ENCODE measurements at regions not wholly inside any gene's neighbourhood (a gene's known extent, or its start where the extent isn't known, plus 50 kb on each side); places are given as distances from the start of the nearest gene placed in this dataset.

DNA sequence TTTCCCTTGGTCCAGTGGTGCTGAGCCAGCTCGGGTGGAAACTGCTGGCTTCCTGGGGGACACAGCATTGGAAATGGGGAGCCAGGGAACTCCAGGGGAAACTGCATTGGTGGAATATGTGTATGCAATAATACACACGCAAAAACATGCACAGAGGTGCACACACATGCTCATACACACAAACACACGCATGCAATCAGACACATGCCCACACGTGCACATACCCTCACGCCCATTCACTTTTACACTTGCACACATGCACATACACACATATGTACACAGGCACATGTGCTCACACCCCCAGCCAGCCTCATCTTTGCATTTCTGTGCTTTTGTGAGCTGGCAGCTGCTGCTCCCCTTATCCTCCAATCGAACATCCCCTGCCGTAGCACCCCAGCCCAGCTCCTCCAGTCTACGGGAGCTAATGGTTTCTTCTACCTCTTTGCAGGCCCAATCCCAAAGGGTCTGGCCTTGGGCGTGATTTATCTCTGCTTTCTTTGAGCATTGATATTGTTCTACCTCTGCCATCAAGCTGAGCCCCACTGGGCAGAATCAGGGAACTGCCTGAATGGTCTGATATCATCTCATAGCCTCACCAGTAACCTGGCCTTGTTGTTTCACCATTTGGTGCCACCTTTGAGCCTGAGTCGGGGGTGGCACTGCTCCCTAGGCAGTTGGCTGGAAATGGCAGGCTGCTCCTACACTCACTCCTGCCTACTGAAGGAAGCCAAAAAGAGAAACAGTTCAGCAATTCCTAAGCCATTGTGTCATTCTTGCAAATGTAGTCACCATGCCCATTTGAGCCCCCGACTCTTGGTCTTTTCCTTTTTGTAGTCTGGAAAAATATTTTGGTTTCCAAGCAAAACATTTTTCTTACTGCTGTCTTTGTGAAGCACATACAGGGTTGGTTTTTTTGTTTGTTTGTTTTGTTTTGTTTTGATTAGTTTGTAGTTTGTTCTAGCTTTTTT lies 104.4 kb upstream of the MAMLD1 start:
- Histone ChIP-seq H3K27ac (ENCODE audit: low read depth in 1 of 2, low read length in 2 of 2) (no peak overlapping the region), H3K27me3 (ENCODE audit: control insufficient read depth in 4 of 4, insufficient read depth in 4 of 4, low read length in 3 of 4) (no peaks in the 10 kb centered on the region), H3K9ac (ENCODE audit: low read depth in 1 of 2, low read length in 2 of 2) (no peak overlapping the region), H3K36me3 (ENCODE audit: control insufficient read depth in 4 of 4, insufficient read depth in 3 of 4, low read depth in 1 of 4, low read length in 3 of 4) (no peaks in the 10 kb centered on the region), H3K9me3 (ENCODE audit: control insufficient read depth in 4 of 4, low read length in 3 of 4) (no peaks in the 10 kb centered on the region), H3K4me3 (ENCODE audit: low read depth in 1 of 3, low read length in 3 of 3) (no peak overlapping the region), H3K4me1 (ENCODE audit: control insufficient read depth in 4 of 4, insufficient read depth in 4 of 4, low read length in 3 of 4) (peaks cover 0 to 6% (median 0%) of the 10 kb centered on the region in 4 donors)
- 94% methylated on average over 11 of the region's 11 CpGs for WGBS
- TF ChIP-seq, protein P1, sequence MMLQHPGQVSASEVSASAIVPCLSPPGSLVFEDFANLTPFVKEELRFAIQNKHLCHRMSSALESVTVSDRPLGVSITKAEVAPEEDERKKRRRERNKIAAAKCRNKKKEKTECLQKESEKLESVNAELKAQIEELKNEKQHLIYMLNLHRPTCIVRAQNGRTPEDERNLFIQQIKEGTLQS (IDR thresholded peaks at IDR 0.05), result no peak
- TF ChIP-seq SP1 (IDR thresholded peaks at IDR 0.05) (no peak), RXRA (IDR thresholded peaks at IDR 0.05) (no peak), NR2F2 (IDR thresholded peaks at IDR 0.05) (no peak), TAF1 (conservative IDR thresholded peaks at IDR 0.05) (no peak), GABPA (IDR thresholded peaks at IDR 0.05 in 1 of 2, conservative IDR thresholded peaks at IDR 0.05 in 1 of 2) (no peak), JUND (IDR thresholded peaks at IDR 0.05) (no peak), HNF4G (IDR thresholded peaks at IDR 0.05) (no peak), RAD21 (IDR thresholded peaks at IDR 0.05) (no peak)
- TF ChIP-seq, protein P2, sequence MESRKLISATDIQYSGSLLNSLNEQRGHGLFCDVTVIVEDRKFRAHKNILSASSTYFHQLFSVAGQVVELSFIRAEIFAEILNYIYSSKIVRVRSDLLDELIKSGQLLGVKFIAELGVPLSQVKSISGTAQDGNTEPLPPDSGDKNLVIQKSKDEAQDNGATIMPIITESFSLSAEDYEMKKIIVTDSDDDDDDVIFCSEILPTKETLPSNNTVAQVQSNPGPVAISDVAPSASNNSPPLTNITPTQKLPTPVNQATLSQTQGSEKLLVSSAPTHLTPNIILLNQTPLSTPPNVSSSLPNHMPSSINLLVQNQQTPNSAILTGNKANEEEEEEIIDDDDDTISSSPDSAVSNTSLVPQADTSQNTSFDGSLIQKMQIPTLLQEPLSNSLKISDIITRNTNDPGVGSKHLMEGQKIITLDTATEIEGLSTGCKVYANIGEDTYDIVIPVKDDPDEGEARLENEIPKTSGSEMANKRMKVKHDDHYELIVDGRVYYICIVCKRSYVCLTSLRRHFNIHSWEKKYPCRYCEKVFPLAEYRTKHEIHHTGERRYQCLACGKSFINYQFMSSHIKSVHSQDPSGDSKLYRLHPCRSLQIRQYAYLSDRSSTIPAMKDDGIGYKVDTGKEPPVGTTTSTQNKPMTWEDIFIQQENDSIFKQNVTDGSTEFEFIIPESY (IDR thresholded peaks at IDR 0.05), result no peak
- TF ChIP-seq, protein P3, sequence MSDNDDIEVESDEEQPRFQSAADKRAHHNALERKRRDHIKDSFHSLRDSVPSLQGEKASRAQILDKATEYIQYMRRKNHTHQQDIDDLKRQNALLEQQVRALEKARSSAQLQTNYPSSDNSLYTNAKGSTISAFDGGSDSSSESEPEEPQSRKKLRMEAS (IDR thresholded peaks at IDR 0.05), result no peak
- TF ChIP-seq, protein P4, sequence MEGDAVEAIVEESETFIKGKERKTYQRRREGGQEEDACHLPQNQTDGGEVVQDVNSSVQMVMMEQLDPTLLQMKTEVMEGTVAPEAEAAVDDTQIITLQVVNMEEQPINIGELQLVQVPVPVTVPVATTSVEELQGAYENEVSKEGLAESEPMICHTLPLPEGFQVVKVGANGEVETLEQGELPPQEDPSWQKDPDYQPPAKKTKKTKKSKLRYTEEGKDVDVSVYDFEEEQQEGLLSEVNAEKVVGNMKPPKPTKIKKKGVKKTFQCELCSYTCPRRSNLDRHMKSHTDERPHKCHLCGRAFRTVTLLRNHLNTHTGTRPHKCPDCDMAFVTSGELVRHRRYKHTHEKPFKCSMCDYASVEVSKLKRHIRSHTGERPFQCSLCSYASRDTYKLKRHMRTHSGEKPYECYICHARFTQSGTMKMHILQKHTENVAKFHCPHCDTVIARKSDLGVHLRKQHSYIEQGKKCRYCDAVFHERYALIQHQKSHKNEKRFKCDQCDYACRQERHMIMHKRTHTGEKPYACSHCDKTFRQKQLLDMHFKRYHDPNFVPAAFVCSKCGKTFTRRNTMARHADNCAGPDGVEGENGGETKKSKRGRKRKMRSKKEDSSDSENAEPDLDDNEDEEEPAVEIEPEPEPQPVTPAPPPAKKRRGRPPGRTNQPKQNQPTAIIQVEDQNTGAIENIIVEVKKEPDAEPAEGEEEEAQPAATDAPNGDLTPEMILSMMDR (IDR thresholded peaks at IDR 0.05; ENCODE audit: low read depth, low read length, missing input control), result no peak
- DNase-seq (ENCODE audit: low spot score), result no peak

DNA sequence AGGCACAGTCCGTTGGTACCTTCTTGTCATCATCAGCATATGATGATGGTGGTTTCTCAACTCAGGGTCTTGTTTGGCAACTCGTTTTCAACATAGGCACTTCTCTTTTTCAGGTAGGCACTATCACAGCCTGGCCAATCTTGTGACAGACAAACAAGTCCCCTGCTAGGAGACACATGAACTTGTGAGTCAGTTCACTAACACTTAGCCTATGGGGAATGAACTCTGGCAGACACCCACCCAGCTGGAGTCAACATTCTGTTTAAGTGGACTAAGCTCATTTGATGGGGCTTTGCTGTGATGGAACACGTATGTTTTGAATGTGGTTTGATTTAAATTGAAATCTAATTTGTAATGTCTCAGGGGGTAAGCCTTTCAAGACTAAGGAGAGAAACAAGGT lies 100.7 kb upstream of the MAMLD1 start:
- H3K9me3 ChIP-seq (ENCODE audit: control insufficient read depth in 4 of 4, low read length in 3 of 4), result no peaks in the 10 kb centered on the region
- no peak for DNase-seq (ENCODE audit: low spot score)
- WGBS, result 84% methylated on average over 3 of the region's 3 CpGs
- H3K36me3 ChIP-seq (ENCODE audit: control insufficient read depth in 4 of 4, insufficient read depth in 3 of 4, low read depth in 1 of 4, low read length in 3 of 4), result no peaks in the 10 kb centered on the region
- no peaks in the 10 kb centered on the region for H3K27me3 ChIP-seq (ENCODE audit: control insufficient read depth in 4 of 4, insufficient read depth in 4 of 4, low read length in 3 of 4)
- H3K4me1 ChIP-seq (ENCODE audit: control insufficient read depth in 4 of 4, insufficient read depth in 4 of 4, low read length in 3 of 4), result peaks cover 0 to 6% (median 0%) of the 10 kb centered on the region in 4 donors
- no peak overlapping the region for H3K4me3 ChIP-seq (ENCODE audit: low read depth in 1 of 3, low read length in 3 of 3)
- H3K27ac ChIP-seq (ENCODE audit: low read depth in 1 of 2, low read length in 2 of 2), result no peak overlapping the region
- TF ChIP-seq EGR1 (IDR thresholded peaks at IDR 0.05; ENCODE audit: low read depth in 2 of 2), result no peak
- TF ChIP-seq, protein P5, sequence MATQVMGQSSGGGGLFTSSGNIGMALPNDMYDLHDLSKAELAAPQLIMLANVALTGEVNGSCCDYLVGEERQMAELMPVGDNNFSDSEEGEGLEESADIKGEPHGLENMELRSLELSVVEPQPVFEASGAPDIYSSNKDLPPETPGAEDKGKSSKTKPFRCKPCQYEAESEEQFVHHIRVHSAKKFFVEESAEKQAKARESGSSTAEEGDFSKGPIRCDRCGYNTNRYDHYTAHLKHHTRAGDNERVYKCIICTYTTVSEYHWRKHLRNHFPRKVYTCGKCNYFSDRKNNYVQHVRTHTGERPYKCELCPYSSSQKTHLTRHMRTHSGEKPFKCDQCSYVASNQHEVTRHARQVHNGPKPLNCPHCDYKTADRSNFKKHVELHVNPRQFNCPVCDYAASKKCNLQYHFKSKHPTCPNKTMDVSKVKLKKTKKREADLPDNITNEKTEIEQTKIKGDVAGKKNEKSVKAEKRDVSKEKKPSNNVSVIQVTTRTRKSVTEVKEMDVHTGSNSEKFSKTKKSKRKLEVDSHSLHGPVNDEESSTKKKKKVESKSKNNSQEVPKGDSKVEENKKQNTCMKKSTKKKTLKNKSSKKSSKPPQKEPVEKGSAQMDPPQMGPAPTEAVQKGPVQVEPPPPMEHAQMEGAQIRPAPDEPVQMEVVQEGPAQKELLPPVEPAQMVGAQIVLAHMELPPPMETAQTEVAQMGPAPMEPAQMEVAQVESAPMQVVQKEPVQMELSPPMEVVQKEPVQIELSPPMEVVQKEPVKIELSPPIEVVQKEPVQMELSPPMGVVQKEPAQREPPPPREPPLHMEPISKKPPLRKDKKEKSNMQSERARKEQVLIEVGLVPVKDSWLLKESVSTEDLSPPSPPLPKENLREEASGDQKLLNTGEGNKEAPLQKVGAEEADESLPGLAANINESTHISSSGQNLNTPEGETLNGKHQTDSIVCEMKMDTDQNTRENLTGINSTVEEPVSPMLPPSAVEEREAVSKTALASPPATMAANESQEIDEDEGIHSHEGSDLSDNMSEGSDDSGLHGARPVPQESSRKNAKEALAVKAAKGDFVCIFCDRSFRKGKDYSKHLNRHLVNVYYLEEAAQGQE (IDR thresholded peaks at IDR 0.05), result no peak
- TF ChIP-seq HNF4G (IDR thresholded peaks at IDR 0.05), result no peak
- no peak for TF ChIP-seq SP1 (IDR thresholded peaks at IDR 0.05)
- no peak for TF ChIP-seq YY1 (IDR thresholded peaks at IDR 0.05)
- TF ChIP-seq TAF1 (conservative IDR thresholded peaks at IDR 0.05), result no peak
- TF ChIP-seq, protein P2 (IDR thresholded peaks at IDR 0.05), result no peak
- no peak for TF ChIP-seq JUND (IDR thresholded peaks at IDR 0.05)
- TF ChIP-seq RAD21 (IDR thresholded peaks at IDR 0.05), result no peak
- TF ChIP-seq, protein P3 (IDR thresholded peaks at IDR 0.05), result no peak
- H3K9ac ChIP-seq (ENCODE audit: low read depth in 1 of 2, low read length in 2 of 2), result no peak overlapping the region
